Breast epithelium (tissue), 3 donors: ENCODE measurements at regions not wholly inside any gene's neighbourhood (a gene's known extent, or its start where the extent isn't known, plus 50 kb on each side); places are given as distances from the start of the nearest gene placed in this dataset.

Experiments
- POLR2A ChIP-seq: fragments of 450-650 bp; IDR thresholded peaks from one replicate; pipeline ENCODE4 v1.6.1; 2016; ENCODE audit warnings: antibody characterized with exemption, mild to moderate bottlenecking, moderate library complexity
- TF ChIP-seq, protein P1 (sequence below), 3 donors: fragments of 450-650 bp; IDR thresholded peaks; one replicate each; pipeline ENCODE4 v1.5.1; 2016 to 2017; ENCODE audit warnings: antibody characterized with exemption in 3 of 3, mild to moderate bottlenecking in 3 of 3, moderate library complexity in 3 of 3

GRCh38 chr2:44850016-44850415, 91.5 kb upstream of the SIX3 start:
- no peak for TF ChIP-seq POLR2A
- TF ChIP-seq, protein P1, sequence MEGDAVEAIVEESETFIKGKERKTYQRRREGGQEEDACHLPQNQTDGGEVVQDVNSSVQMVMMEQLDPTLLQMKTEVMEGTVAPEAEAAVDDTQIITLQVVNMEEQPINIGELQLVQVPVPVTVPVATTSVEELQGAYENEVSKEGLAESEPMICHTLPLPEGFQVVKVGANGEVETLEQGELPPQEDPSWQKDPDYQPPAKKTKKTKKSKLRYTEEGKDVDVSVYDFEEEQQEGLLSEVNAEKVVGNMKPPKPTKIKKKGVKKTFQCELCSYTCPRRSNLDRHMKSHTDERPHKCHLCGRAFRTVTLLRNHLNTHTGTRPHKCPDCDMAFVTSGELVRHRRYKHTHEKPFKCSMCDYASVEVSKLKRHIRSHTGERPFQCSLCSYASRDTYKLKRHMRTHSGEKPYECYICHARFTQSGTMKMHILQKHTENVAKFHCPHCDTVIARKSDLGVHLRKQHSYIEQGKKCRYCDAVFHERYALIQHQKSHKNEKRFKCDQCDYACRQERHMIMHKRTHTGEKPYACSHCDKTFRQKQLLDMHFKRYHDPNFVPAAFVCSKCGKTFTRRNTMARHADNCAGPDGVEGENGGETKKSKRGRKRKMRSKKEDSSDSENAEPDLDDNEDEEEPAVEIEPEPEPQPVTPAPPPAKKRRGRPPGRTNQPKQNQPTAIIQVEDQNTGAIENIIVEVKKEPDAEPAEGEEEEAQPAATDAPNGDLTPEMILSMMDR (IDR thresholded peaks at IDR 0.05), result no peak
